ENCODE measurements at regions not wholly inside any gene's neighbourhood (a gene's known extent, or its start where the extent isn't known, plus 50 kb on each side); places are given as distances from the start of the nearest gene placed in this dataset.

GRCh38 chr9:21684231-21684630 lies 118.2 kb upstream of the MTAP start:
- TF ChIP-seq POLR2A (IDR thresholded peaks at IDR 0.05) = no peak
- TF ChIP-seq CTCF (IDR thresholded peaks at IDR 0.05) = no peak
